Activated CD4-positive, CD25-positive, alpha-beta regulatory T cell treated with anti-CD3 and anti-CD28 coated beads, Interleukin-2, amount 50 U/mL, for 24 hours (primary cell): ENCODE measurements at regions not wholly inside any gene's neighbourhood (a gene's known extent, or its start where the extent isn't known, plus 50 kb on each side); places are given as distances from the start of the nearest gene placed in this dataset.
"Not testable (repeated sequence)": the region's sequence is repeated elsewhere in the genome, so short reads cannot be mapped to it uniquely, and the experiment has no call there.

Experiments
- ATAC-seq, 2 donors: fragments of 150-1000 bp; cut with Tn5 transposase; one replicate each; pipeline ENCODE4 v1.10.0; 2021; ENCODE audit warnings: mild to moderate bottlenecking in 1 of 2, moderate library complexity in 1 of 2

GRCh38 chr7:155397758-155398714 is 59.9 kb upstream of the EN2 start:
- ATAC-seq, result not testable (repeated sequence)

GRCh38 chr7:155398944-155399343 is 59.0 kb upstream of the EN2 start:
- ATAC-seq, result no peak

GRCh38 chr7:155399577-155399976 is 58.4 kb upstream of the EN2 start:
- ATAC-seq, result no peak

- no peak for ATAC-seq
Observed at GRCh38 chr7:155401231-155401630, 56.7 kb upstream of the EN2 start.

DNA sequence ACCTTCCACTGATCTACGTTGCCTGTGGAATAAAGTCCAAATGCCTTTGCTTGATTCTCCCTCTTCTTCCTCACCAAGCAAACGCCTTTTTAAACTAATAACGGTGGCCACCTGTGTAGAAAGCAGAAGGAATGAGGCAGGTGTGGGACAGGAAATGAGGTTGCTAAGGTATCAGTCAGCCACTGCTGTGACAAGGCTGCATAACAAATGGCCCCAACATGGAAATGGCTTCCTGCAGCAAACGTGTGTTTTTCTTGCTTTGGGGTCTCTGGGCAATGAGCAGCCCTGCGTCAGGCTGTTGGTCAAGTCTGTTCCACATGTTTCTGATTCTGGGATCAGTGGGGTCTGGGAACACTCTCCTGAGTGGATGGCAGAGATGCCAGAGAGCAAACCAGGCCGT is 56.0 kb upstream of the EN2 start:
- no peak for ATAC-seq

DNA sequence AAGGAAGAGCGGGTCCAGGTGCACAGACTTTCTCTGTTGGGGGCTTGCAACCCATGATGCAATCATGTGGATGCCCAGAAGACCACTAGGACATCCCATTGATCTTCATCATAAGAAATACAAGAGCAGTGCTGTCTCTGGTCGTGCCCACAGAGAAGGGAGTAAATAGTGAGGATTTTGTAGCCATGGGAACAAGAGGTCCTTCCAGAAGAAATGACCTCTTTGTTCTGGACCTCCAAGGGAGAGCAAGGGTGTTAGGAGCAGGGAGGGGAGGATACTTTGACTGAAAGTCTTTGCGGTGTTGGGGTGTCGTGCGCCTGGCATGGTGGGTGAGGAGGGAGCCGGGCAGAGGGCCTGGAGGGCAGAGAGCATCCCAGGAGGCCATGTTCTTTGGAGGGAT is 55.0 kb upstream of the EN2 start:
- no peak for ATAC-seq

- ATAC-seq, result no peak
Observed at GRCh38 chr7:155404976-155405375, 53.0 kb upstream of the EN2 start.

DNA sequence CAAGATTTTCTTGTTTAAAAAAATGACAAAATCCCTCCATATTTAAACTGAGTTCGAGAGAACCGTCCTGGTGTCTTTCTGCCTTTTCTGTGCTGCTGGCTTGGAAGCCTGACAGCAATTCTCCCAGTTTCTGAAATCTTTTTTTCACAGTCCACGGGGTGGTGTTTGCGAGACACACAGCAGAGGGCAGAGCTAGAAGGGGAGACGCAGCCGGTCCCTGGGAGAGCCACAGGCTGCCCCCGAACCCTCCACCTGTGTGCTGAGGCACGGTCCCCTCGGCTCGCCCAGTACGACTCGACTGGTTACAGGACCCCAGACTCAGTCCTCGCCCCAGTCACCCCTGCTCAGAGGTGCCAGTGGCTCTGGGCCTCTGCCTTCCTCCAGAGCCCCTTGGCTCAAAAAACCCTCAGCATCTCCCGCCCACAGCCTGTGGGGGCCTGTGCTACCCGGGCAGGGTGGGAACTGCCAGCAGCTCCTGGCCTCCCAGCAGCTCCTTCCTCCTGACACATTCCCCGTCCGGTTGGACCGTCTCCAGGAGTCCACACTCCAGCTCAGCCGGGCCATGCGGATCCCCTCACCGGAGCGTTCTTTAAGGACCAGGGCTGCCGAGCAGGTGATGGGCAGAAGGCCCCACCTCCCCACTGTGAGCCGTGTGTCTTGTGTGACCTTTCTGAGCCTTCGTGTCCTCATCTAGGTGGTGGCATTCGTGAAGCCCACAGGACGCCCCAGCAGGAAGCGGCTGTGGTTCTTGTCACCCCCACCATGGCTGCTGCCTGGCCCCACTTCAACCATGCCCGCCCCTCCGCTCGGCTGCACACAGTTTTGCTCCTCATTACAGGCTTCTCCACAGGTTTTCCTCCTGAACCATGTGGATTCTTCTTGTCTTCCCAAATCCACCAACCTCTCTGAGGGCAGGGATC is 52.3 kb upstream of the EN2 start:
- no peak for ATAC-seq

GRCh38 chr7:155407799-155408198 is 50.1 kb upstream of the EN2 start:
- no peak for ATAC-seq
